ENCODE measurements at regions not wholly inside any gene's neighbourhood (a gene's known extent, or its start where the extent isn't known, plus 50 kb on each side); places are given as distances from the start of the nearest gene placed in this dataset.
A peak's percentile ranks its signal among the peaks of the same experiment; 100 is the strongest.

GRCh38 chr9:13992138-13993088 lies 321.5 kb downstream of the NFIB start:
- Histone ChIP-seq H3K27ac (ENCODE audit: extremely low read depth, low read depth, low read length) (peak overlapping the region; percentile 57), H3K4me1 (ENCODE audit: control insufficient read depth, insufficient read depth, low read length) (peaks cover 11% of the 10 kb centered on the region), H3K4me3 (ENCODE audit: low read depth, low read length) (no peak overlapping the region), H3K9me3 (ENCODE audit: control insufficient read depth, insufficient read depth, low read depth, low read length) (no peaks in the 10 kb centered on the region), H3K36me3 (ENCODE audit: control insufficient read depth in 2 of 2, insufficient read depth in 1 of 2, low read length in 2 of 2) (no peaks in the 10 kb centered on the region)
- TF ChIP-seq, protein P1, sequence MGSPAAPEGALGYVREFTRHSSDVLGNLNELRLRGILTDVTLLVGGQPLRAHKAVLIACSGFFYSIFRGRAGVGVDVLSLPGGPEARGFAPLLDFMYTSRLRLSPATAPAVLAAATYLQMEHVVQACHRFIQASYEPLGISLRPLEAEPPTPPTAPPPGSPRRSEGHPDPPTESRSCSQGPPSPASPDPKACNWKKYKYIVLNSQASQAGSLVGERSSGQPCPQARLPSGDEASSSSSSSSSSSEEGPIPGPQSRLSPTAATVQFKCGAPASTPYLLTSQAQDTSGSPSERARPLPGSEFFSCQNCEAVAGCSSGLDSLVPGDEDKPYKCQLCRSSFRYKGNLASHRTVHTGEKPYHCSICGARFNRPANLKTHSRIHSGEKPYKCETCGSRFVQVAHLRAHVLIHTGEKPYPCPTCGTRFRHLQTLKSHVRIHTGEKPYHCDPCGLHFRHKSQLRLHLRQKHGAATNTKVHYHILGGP (tag by site-specific recombination; IDR thresholded peaks at IDR 0.05), result no peak
- TF ChIP-seq ZBTB48 (tag by site-specific recombination; IDR thresholded peaks at IDR 0.05) (no peak), ZBTB10 (tag by site-specific recombination; IDR thresholded peaks at IDR 0.05) (no peak), ZNF146 (tag by site-specific recombination; IDR thresholded peaks at IDR 0.05) (no peak), ZNF354C (tag by site-specific recombination; IDR thresholded peaks at IDR 0.05; ENCODE audit: borderline replicate concordance, low read depth) (no peak), GLIS1 (tag by site-specific recombination; IDR thresholded peaks at IDR 0.05) (no peak), ZXDB (tag by site-specific recombination; IDR thresholded peaks at IDR 0.05) (no peak), TCF7L2 (IDR thresholded peaks at IDR 0.05; ENCODE audit: borderline replicate concordance, low read depth, low read length) (0 out of 2 replicates have a peak, but pooled peaks have one; percentile 16), ZNF214 (tag by site-specific recombination; IDR thresholded peaks at IDR 0.05; ENCODE audit: borderline replicate concordance) (no peak), TRIM28 (IDR thresholded peaks at IDR 0.05; ENCODE audit: borderline replicate concordance, low read length) (peak; percentile 82), KLF1 (tag by site-specific recombination; IDR thresholded peaks at IDR 0.05) (no peak)
- TF ChIP-seq, protein P2, sequence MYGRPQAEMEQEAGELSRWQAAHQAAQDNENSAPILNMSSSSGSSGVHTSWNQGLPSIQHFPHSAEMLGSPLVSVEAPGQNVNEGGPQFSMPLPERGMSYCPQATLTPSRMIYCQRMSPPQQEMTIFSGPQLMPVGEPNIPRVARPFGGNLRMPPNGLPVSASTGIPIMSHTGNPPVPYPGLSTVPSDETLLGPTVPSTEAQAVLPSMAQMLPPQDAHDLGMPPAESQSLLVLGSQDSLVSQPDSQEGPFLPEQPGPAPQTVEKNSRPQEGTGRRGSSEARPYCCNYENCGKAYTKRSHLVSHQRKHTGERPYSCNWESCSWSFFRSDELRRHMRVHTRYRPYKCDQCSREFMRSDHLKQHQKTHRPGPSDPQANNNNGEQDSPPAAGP (tag by site-specific recombination; IDR thresholded peaks at IDR 0.05), result no peak
- TF ChIP-seq, protein P3, sequence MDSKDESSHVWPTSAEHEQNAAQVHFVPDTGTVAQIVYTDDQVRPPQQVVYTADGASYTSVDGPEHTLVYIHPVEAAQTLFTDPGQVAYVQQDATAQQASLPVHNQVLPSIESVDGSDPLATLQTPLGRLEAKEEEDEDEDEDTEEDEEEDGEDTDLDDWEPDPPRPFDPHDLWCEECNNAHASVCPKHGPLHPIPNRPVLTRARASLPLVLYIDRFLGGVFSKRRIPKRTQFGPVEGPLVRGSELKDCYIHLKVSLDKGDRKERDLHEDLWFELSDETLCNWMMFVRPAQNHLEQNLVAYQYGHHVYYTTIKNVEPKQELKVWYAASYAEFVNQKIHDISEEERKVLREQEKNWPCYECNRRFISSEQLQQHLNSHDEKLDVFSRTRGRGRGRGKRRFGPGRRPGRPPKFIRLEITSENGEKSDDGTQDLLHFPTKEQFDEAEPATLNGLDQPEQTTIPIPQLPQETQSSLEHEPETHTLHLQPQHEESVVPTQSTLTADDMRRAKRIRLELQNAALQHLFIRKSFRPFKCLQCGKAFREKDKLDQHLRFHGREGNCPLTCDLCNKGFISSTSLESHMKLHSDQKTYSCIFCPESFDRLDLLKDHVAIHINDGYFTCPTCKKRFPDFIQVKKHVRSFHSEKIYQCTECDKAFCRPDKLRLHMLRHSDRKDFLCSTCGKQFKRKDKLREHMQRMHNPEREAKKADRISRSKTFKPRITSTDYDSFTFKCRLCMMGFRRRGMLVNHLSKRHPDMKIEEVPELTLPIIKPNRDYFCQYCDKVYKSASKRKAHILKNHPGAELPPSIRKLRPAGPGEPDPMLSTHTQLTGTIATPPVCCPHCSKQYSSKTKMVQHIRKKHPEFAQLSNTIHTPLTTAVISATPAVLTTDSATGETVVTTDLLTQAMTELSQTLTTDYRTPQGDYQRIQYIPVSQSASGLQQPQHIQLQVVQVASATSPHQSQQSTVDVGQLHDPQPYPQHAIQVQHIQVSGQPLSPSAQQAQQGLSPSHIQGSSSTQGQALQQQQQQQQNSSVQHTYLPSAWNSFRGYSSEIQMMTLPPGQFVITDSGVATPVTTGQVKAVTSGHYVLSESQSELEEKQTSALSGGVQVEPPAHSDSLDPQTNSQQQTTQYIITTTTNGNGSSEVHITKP (tag by site-specific recombination; IDR thresholded peaks at IDR 0.05), result no peak
- TF ChIP-seq, protein P4, sequence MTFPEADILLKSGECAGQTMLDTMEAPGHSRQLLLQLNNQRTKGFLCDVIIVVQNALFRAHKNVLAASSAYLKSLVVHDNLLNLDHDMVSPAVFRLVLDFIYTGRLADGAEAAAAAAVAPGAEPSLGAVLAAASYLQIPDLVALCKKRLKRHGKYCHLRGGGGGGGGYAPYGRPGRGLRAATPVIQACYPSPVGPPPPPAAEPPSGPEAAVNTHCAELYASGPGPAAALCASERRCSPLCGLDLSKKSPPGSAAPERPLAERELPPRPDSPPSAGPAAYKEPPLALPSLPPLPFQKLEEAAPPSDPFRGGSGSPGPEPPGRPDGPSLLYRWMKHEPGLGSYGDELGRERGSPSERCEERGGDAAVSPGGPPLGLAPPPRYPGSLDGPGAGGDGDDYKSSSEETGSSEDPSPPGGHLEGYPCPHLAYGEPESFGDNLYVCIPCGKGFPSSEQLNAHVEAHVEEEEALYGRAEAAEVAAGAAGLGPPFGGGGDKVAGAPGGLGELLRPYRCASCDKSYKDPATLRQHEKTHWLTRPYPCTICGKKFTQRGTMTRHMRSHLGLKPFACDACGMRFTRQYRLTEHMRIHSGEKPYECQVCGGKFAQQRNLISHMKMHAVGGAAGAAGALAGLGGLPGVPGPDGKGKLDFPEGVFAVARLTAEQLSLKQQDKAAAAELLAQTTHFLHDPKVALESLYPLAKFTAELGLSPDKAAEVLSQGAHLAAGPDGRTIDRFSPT (tag by site-specific recombination; IDR thresholded peaks at IDR 0.05), result no peak
- TF ChIP-seq, protein P5, sequence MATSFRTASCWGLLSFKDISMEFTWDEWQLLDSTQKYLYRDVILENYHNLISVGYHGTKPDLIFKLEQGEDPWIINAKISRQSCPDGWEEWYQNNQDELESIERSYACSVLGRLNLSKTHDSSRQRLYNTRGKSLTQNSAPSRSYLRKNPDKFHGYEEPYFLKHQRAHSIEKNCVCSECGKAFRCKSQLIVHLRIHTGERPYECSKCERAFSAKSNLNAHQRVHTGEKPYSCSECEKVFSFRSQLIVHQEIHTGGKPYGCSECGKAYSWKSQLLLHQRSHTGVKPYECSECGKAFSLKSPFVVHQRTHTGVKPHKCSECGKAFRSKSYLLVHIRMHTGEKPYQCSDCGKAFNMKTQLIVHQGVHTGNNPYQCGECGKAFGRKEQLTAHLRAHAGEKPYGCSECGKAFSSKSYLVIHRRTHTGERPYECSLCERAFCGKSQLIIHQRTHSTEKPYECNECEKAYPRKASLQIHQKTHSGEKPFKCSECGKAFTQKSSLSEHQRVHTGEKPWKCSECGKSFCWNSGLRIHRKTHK (tag by site-specific recombination; IDR thresholded peaks at IDR 0.05), result no peak
- CTCF ChIA-PET, result no interaction called here
- POLR2A ChIA-PET, result interaction anchor here (0.7 kb wide), 1 partner anchor 135 kb away, joined by 4 read pairs; no protein-coding TSS in a partner anchor

Data from HEK293 (cell line).